SK-N-SH (cell line): ENCODE measurements at regions not wholly inside any gene's neighbourhood (a gene's known extent, or its start where the extent isn't known, plus 50 kb on each side); places are given as distances from the start of the nearest gene placed in this dataset.

Experiments
- CTCF ChIA-PET: fragments of 300-600, 350-600 bp; formaldehyde crosslinking; extraction: SDS; loops from one replicate; lab custom pipeline; 2021; lab: Yijun Ruan, JAX
- POLR2A ChIA-PET: fragments of 350-600 bp; sonication (Branson Sonifier 250); formaldehyde crosslinking; extraction: SDS; loops from one replicate; lab custom pipeline; 2020; ENCODE audit warnings: antibody characterized with exemption, inconsistent platforms; lab: Yijun Ruan, JAX
- DNase-seq: peaks from one replicate; pipeline ENCODE4 v3.0.0; 2012
- H2AFZ ChIP-seq: fragments of 200-600 bp; sonication (generic); 2 replicates; pipeline ENCODE4 v1.8.1; 2016; ENCODE audit warnings: antibody characterized with exemption, mild to moderate bottlenecking, low read depth
- H3F3A ChIP-seq: fragments of 200-600 bp; sonication (generic); replicated peaks from 2 replicates; pipeline ENCODE3; 2016; ENCODE audit warnings: antibody characterized with exemption, mild to moderate bottlenecking; ENCODE audit not compliant: insufficient read depth
- H3K27ac ChIP-seq, 2 experiments: fragments of 200-500 bp in 1 of 2; fragments of 200-600 bp in 1 of 2; sonication (Bioruptor generic) in 1 of 2; sonication (generic), shearing (Covaris generic) in 1 of 2; 2 replicates each; pipeline versions ENCODE4 v1.5.1 to v1.6.1; 2014 to 2016; ENCODE audit warnings: low read depth in 2 of 2, inconsistent platforms in 1 of 2, low read length in 1 of 2, mild to moderate bottlenecking in 1 of 2, mixed read lengths in 1 of 2
- H3K27me3 ChIP-seq: fragments of 200-600 bp; sonication (generic), shearing (Covaris generic); 2 replicates; pipeline ENCODE4 v1.6.1; 2016; ENCODE audit warnings: mixed run types; ENCODE audit not compliant: insufficient read depth
- H3K36me3 ChIP-seq, 2 experiments: fragments of 200-500 bp in 1 of 2; fragments of 200-600 bp in 1 of 2; sonication (Bioruptor generic) in 1 of 2; sonication (generic) in 1 of 2; replicated peaks in 1 of 2; 2 replicates each; pipeline versions ENCODE3 to v1.5.1; 2014 to 2016; ENCODE audit warnings: low read length in 1 of 2, mild to moderate bottlenecking in 1 of 2; ENCODE audit not compliant: insufficient read depth in 2 of 2, control insufficient read depth in 1 of 2
- H3K4me1 ChIP-seq, 2 experiments: fragments of 200-500 bp in 1 of 2; fragments of 200-600 bp in 1 of 2; sonication (Bioruptor generic) in 1 of 2; sonication (generic), shearing (Covaris generic) in 1 of 2; 2 replicates each; pipeline versions ENCODE4 v1.5.1 to v1.6.1; 2014 to 2016; ENCODE audit warnings: low read depth in 1 of 2, low read length in 1 of 2, mixed run types in 1 of 2; ENCODE audit not compliant: insufficient read depth in 2 of 2, control insufficient read depth in 1 of 2
- H3K4me2 ChIP-seq: fragments of 200-600 bp; sonication (generic), shearing (Covaris generic); 2 replicates; pipeline ENCODE4 v1.6.1; 2017; ENCODE audit warnings: mixed run types
- H3K4me3 ChIP-seq, 2 experiments: fragments of 200-500 bp in 1 of 2; fragments of 200-600 bp in 1 of 2; sonication (Bioruptor generic) in 1 of 2; sonication (generic), shearing (Covaris generic) in 1 of 2; 2 replicates each; pipeline versions ENCODE4 v1.5.1 to v1.8.1; 2014 to 2016; ENCODE audit warnings: low read depth in 2 of 2, inconsistent platforms in 1 of 2, low read length in 1 of 2, mild to moderate bottlenecking in 1 of 2, mixed read lengths in 1 of 2, moderate library complexity in 1 of 2
- H3K79me2 ChIP-seq: fragments of 200-600 bp; sonication (generic); 2 replicates; pipeline ENCODE4 v1.8.1; 2017; ENCODE audit warnings: mild to moderate bottlenecking; ENCODE audit not compliant: insufficient read depth
- H3K9ac ChIP-seq: fragments of 200-600 bp; sonication (generic); 2 replicates; pipeline ENCODE4 v1.6.1; 2017; ENCODE audit warnings: mixed run types
- H3K9me2 ChIP-seq: fragments of 200-600 bp; sonication (generic); 2 replicates; pipeline ENCODE4 v1.6.1; 2017; ENCODE audit warnings: mixed run types
- H3K9me3 ChIP-seq: fragments of 200-600 bp; sonication (generic); 2 replicates; pipeline ENCODE4 v1.6.1; 2017; ENCODE audit warnings: mixed run types, mild to moderate bottlenecking, moderate library complexity
- H4K20me1 ChIP-seq: fragments of 200-600 bp; sonication (generic); 2 replicates; pipeline ENCODE4 v1.6.1; 2017; ENCODE audit warnings: mild to moderate bottlenecking, mixed run types; ENCODE audit not compliant: insufficient read depth
- CHD2 ChIP-seq: fragments of 150-350 bp; IDR thresholded peaks from 2 replicates; pipeline ENCODE4 v1.6.1; 2018; ENCODE audit warnings: low read length; ENCODE audit not compliant: partially characterized antibody
- ELF1 ChIP-seq: IDR thresholded peaks from 2 replicates; pipeline ENCODE4 v1.4.0; 2012
- EZH2phosphoT487 ChIP-seq: fragments of 200-600 bp; sonication (generic); IDR thresholded peaks from 2 replicates; pipeline ENCODE4 v1.6.1; 2017; ENCODE audit warnings: low read depth, mixed run types, mild to moderate bottlenecking, antibody characterized with exemption, moderate library complexity, borderline replicate concordance
- FOXJ3 ChIP-seq: sonication (generic); formaldehyde crosslinking; IDR thresholded peaks from 2 replicates; pipeline ENCODE4 v1.5.1; 2020; ENCODE audit warnings: mild to moderate bottlenecking, missing genetic modification reagents
- FOXM1 ChIP-seq: IDR thresholded peaks from 2 replicates; pipeline ENCODE4 v1.4.0; 2012; ENCODE audit warnings: low read depth, mild to moderate bottlenecking
- MAX ChIP-seq: IDR thresholded peaks from 2 replicates; pipeline ENCODE4 v1.4.0; 2012; ENCODE audit warnings: low read depth
- MEF2A ChIP-seq: IDR thresholded peaks from 2 replicates; pipeline ENCODE4 v1.4.0; 2012; ENCODE audit warnings: low read depth, borderline replicate concordance
- MXI1 ChIP-seq: IDR thresholded peaks from 2 replicates; pipeline ENCODE4 v1.6.1; 2012; ENCODE audit warnings: mild to moderate bottlenecking, low read depth, low read length, improper control_type of control experiment
- RAD21 ChIP-seq: IDR thresholded peaks from 2 replicates; pipeline ENCODE4 v1.6.1; 2012; ENCODE audit warnings: mild to moderate bottlenecking, low read length
- REST ChIP-seq: IDR thresholded peaks from 2 replicates; pipeline ENCODE4 v1.6.1; 2012; ENCODE audit warnings: mild to moderate bottlenecking, low read depth, low read length, moderate library complexity
- RFX5 ChIP-seq: IDR thresholded peaks from 2 replicates; pipeline ENCODE4 v1.6.1; 2012; ENCODE audit warnings: mild to moderate bottlenecking, improper control_type of control experiment, low read length
- SIN3A ChIP-seq: IDR thresholded peaks from 2 replicates; pipeline ENCODE4 v1.6.1; 2012; ENCODE audit warnings: low read depth, mild to moderate bottlenecking, low read length, moderate library complexity, borderline replicate concordance
- TCF12 ChIP-seq: IDR thresholded peaks from 2 replicates; pipeline ENCODE4 v1.4.0; 2012
- TEAD4 ChIP-seq: IDR thresholded peaks from 2 replicates; pipeline ENCODE4 v1.4.0; 2012; ENCODE audit warnings: mild to moderate bottlenecking, borderline replicate concordance; ENCODE audit not compliant: insufficient read depth
- YY1 ChIP-seq: IDR thresholded peaks from 2 replicates; pipeline ENCODE4 v1.4.0; 2012; ENCODE audit warnings: low read depth, mild to moderate bottlenecking
- ZBTB33 ChIP-seq: IDR thresholded peaks from 2 replicates; pipeline ENCODE4 v1.4.0; 2012; ENCODE audit warnings: low read depth, borderline replicate concordance
- WGBS: methylation state at CpG from one replicate; pipeline ENCODE4 v1.1.6; 2017; ENCODE audit warnings: low lambda C conversion rate; 5-methylcytosine and 5-hydroxymethylcytosine counted together
- TF ChIP-seq, protein P1 (sequence below): IDR thresholded peaks from 2 replicates; pipeline ENCODE4 v1.4.0; 2012; ENCODE audit warnings: low read depth, borderline replicate concordance
- TF ChIP-seq, protein P2 (sequence below): fragments of 150-350 bp; IDR thresholded peaks from 2 replicates; pipeline ENCODE4 v1.6.1; 2016; ENCODE audit warnings: mild to moderate bottlenecking, low read depth, low read length

GRCh38 chr7:51621956-51622355 is 305.3 kb upstream of the COBL start:
- TF ChIP-seq EZH2phosphoT487 (no peak), RFX5 (no peak), MXI1 (no peak), RAD21 (no peak), TEAD4 (no peak), SIN3A (no peak), ELF1 (no peak), MEF2A (no peak), CHD2 (no peak), TCF12 (no peak), MAX (no peak), FOXJ3 (CRISPR knock-in tag) (no peak), YY1 (no peak), ZBTB33 (no peak)
- TF ChIP-seq, protein P1, sequence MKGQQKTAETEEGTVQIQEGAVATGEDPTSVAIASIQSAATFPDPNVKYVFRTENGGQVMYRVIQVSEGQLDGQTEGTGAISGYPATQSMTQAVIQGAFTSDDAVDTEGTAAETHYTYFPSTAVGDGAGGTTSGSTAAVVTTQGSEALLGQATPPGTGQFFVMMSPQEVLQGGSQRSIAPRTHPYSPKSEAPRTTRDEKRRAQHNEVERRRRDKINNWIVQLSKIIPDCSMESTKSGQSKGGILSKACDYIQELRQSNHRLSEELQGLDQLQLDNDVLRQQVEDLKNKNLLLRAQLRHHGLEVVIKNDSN = no peak
- TF ChIP-seq, protein P2, sequence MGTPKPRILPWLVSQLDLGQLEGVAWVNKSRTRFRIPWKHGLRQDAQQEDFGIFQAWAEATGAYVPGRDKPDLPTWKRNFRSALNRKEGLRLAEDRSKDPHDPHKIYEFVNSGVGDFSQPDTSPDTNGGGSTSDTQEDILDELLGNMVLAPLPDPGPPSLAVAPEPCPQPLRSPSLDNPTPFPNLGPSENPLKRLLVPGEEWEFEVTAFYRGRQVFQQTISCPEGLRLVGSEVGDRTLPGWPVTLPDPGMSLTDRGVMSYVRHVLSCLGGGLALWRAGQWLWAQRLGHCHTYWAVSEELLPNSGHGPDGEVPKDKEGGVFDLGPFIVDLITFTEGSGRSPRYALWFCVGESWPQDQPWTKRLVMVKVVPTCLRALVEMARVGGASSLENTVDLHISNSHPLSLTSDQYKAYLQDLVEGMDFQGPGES = no peak
- H3K36me3 ChIP-seq = no peaks in the 10 kb centered on the region
- ChIA-PET CTCF (no interaction called here), POLR2A (no interaction called here)
- H3K27ac ChIP-seq = no peak overlapping the region
- WGBS = 6% methylated on average over 2 of the region's 2 CpGs
- H3F3A ChIP-seq = no peaks in the 10 kb centered on the region
- H2AFZ ChIP-seq = no peak overlapping the region
- H3K9me2 ChIP-seq = no peaks in the 10 kb centered on the region
- peaks cover 0 to 2% of the 10 kb centered on the region in 2 experiments; a peak in 1 of 4 replicates for H3K4me1 ChIP-seq
- DNase-seq = no peak
- no peaks in the 10 kb centered on the region; the same call in 1 of the 2 replicates for H3K9me3 ChIP-seq
- no peaks in the 10 kb centered on the region for H3K27me3 ChIP-seq
- no peak overlapping the region for H3K4me2 ChIP-seq
- H3K4me3 ChIP-seq = no peak overlapping the region
- no peaks in the 10 kb centered on the region for H4K20me1 ChIP-seq
- H3K9ac ChIP-seq = no peak overlapping the region
- H3K79me2 ChIP-seq = no peaks in the 10 kb centered on the region

- no peaks in the 10 kb centered on the region for H3F3A ChIP-seq
- H3K4me2 ChIP-seq = no peak overlapping the region
- no peaks in the 10 kb centered on the region for H3K79me2 ChIP-seq
- H3K9me3 ChIP-seq = no peaks in the 10 kb centered on the region; the same call in 1 of the 2 replicates
- CTCF ChIA-PET = no interaction called here
- no peaks in the 10 kb centered on the region for H3K9me2 ChIP-seq
- POLR2A ChIA-PET = no interaction called here
- 13% methylated on average over 5 of the region's 5 CpGs for WGBS
- no peak overlapping the region for H2AFZ ChIP-seq
- no peaks in the 10 kb centered on the region for H3K36me3 ChIP-seq
- H3K27ac ChIP-seq = no peak overlapping the region
- no peak overlapping the region for H3K9ac ChIP-seq
- H3K27me3 ChIP-seq = no peaks in the 10 kb centered on the region
- no peaks in the 10 kb centered on the region for H4K20me1 ChIP-seq
- H3K4me3 ChIP-seq = no peak overlapping the region
- H3K4me1 ChIP-seq = peaks cover 0 to 2% of the 10 kb centered on the region in 2 experiments; a peak in 1 of 4 replicates
- no peak for DNase-seq
- TF ChIP-seq FOXM1 = no peak
- TF ChIP-seq REST = no peak
- TF ChIP-seq ZBTB33 = no peak
- TF ChIP-seq SIN3A = no peak
- no peak for TF ChIP-seq YY1
- no peak for TF ChIP-seq EZH2phosphoT487
Observed at GRCh38 chr7:51620706-51621105, 304.1 kb upstream of the COBL start.
